NCI-H1436 treated with DMSO at 0.1 percent for 48 hours (cell line): ENCODE measurements at regions not wholly inside any gene's neighbourhood (a gene's known extent, or its start where the extent isn't known, plus 50 kb on each side); places are given as distances from the start of the nearest gene placed in this dataset.
"Not testable (repeated sequence)": the region's sequence is repeated elsewhere in the genome, so short reads cannot be mapped to it uniquely, and the experiment has no call there.

Experiments used
- DNase-seq: peaks from one replicate; lab custom pipeline; 2025; lab: John Stamatoyannopoulos, UW

DNA sequence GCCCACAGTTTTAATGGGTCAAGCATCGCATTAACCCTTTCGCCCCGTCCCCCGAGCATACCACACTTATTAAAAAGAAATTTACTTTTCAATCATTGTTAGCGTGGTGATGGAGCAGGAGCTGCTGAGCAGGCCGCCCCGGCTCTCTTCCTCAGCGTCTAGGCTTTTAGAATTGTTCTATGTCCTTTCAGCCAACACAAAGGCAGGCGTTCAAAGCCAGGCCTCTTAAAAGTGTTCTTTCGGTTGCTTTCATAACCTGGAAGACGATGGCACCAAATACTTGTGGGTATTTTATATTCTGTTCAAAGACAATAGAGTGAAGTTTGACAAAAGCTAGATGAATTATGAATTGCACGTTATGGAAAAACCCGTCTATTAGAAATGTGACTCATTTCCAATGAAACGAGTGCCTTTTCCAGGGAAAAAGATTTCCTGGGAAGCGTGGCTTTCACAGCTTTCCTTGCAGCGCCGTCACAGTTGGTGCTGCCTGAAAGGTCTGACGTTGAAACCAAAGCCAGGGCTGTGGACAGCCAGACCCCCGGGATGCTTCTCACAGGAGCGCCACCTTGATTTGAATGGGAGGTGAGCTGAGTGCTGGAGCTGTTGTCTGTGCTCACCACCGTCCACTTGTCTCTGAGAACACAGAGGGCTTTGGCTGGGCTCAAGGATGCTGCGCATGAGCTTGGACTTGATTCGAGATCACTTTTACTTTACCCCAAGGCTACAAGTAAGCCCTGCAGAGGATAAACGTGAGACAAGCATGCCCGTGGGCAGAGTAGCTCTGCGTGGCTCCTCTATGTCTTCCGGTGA, 78.8 kb downstream of the SOX1 start:
- no peak for DNase-seq

GRCh38 chr13:112150352-112150751, 83.4 kb downstream of the SOX1 start:
- no peak for DNase-seq

DNA sequence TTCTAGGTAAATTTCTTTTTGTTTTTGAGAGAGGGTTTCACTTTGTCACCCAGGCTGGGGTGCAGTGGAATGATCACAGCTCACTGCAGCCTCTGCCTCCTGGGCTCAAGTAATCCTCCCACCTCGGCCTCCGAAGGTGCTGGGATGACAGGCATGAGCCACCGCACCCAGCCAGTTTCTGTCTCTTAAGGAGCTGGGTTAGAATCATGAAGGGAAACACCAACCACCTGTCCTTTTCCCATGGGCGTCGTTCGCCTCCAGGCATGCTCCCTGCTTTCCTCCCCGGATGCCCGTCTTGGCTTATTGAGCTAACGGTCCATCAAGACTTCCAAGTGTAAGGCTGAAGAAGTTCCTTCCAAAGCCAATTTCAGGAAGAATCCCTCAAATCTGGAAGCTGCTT, 85.9 kb downstream of the SOX1 start:
- no peak for DNase-seq

DNA sequence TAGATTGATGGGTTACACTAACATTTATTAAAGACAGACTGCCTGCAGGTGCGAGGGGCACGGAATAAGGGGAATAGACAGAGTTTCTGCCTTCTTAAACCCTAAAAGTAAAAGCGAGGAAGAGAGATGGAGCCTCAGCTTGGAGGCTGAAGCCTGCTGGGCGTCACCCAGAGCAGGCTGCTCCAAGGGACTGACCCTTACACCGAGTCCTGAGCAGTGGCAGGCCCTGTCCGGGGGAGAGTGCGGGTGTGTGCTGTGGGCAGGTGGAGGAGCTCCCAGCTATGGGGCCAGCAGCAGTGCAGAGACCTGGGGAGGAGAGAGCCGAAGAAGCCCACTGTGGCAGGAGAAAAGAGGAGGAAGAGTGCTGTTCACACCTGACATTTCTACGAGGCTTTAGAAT, 86.4 kb downstream of the SOX1 start:
- DNase-seq, result no peak

GRCh38 chr13:112153846-112154245, 86.9 kb downstream of the SOX1 start:
- no peak for DNase-seq

DNA sequence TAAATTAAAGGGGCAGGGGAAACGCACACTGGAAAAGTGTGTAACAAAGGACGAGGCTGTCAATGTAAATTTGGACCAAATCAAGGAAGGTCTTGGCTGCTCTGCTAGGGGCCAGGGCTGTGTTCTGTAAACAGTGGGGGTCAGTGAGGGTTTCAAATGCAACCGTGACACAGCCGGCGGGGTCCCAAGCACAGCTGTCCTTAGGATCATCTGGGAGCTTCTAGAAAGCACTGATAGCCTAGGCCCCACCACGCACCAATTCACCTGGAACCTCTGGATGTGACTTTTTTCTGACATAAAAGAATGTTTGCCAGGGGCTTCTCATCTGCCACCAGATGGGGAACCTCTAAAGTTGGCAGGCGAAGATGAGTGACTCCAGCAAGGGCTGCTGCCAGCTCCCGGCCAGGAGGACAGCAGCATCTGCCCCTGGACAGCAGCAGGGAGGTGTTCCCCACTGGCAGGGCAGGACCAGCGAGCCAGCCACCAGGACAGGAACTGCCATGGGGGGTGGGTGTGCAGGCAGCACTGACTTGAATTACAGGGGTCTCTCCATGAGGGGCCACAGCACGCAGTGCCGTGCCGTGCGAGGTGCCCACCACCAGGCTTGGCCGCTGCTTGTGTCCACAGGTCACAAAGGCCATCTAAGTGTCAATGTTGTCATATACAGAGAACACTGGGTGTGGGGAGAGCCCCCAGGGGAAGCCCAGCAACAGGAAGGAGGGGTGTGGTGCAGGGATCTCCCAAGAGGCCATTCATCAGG, 87.5 kb downstream of the SOX1 start:
- DNase-seq, result no peak

GRCh38 chr13:112158961-112159360, 92.0 kb downstream of the SOX1 start:
- DNase-seq, result no peak

DNA sequence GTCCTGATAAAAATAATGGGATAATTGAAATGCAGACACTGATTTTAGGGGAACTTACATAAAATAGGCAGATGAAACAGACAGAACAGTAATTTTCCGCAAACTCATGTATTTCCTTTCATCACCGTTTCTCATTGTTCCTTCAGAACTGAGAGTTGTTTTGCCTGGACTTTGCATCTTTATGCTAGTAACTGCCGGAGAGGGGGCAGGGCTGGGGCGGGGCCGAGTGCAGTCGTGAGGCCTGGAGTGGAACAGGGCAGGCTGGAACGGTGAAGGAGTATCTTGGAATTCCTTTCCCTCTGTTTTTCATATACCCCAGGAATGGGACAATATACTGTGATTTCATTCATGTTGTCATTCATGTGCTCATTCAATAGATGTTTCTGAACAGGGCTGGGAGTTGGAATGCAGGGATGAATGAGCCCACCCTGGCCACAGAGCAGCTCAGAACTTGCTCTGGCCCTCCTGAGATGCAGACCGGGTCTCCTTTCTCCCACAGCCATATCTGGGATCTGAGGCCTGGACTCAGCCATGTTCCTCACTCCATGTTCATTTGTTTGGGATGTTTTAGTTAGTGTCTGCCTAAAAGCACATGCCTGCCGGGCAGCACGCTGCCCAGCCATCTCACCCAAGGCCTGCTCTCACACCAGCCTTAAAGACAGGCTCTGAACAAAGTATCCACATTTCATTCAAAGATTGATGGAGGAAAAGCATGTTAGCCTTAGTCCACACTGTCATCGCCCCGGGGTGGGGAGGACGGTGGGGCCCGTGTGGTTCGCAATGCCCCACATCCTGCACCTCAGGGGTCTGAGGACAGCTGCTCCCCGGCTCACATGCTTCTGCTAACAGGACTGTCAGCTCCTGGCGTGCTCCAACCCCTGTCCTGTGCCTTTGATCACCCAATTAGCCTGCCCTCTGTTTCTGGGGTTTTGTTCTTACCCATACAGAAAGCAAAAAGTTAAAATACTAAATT, 92.9 kb downstream of the SOX1 start:
- no peak for DNase-seq

GRCh38 chr13:112160558-112160957, 93.6 kb downstream of the SOX1 start:
- DNase-seq, result no peak

DNA sequence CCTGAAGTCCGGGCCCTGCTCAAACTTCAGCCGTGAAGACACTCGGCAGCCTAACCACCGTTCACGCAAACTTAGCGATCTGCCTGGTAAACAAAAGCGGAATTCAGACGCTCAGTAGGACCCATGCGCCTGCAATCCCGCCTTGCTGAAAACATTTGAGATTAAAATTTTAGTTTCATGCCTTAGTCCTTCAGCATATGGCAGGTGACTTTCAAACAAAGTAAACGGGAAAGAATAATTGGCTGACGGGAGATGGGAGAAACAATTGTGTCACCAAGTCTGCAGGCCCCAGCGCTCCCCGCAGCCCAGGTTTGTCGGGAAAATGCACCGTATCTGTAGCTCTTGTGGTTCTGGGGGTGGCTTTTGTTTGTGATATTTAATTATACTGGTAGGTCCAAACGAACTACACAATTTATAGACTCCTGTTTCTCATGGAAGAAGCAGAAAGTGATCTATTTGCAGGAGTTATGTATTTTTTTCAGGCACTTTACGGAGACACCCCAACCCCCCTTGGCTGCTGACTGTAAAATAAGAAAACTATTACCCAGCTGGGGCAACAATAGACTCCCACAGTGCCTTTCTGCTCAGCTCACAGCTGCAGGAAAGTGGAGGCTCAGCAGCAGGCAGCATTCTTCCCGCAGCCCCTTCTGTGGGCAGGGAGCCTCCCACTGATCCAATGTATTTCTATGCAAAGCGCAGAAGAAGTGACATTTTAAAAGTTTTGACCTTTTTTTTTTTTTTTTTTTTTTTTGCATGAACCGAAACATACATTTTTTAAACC, 94.8 kb downstream of the SOX1 start:
- no peak for DNase-seq

GRCh38 chr13:112163691-112164660, 97.0 kb downstream of the SOX1 start:
- DNase-seq, result not testable (repeated sequence)

GRCh38 chr13:112165712-112166111, 98.8 kb downstream of the SOX1 start:
- DNase-seq, result no peak

GRCh38 chr13:112168761-112169160, 101.8 kb downstream of the SOX1 start:
- DNase-seq, result peak; percentile 55

- DNase-seq, result no peak
Observed at GRCh38 chr13:112169941-112170822, 103.2 kb downstream of the SOX1 start.

DNA sequence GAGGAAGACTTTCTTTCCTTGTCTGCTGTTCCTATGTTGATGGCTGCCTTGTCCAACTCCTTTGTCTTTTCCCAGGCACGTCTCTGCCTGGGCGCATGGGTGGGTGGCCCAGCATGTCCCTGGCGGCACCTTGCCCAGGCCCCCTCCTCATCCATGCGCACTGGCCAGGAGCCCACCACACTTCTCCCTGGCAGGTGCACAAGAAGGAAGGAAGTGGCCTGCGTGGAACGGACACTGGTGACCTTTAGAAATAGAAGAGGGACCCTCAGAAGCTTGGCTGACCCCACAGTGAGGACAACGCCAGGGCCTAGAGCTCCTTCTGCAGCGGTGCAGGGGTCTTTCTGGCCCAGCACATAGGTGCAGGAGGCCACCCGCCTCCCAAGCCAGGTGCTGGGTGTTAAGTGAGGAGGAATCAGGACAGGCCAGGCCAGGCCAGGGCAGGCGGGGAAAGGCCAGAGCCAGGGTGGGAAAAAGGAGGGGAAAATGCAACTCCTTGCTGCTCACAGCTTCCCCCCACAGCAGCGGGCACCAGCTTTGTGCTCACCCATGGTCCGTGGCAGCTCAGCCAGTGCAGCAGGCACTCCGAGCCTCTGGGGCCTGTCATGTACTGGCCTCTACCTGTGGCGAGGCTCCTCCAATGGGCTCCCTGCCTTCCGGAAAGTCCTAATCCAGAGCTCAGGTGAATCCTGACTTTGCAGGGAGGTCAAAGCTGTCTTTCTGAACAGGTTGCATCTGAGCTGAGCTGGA, 104.0 kb downstream of the SOX1 start:
- no peak for DNase-seq

DNA sequence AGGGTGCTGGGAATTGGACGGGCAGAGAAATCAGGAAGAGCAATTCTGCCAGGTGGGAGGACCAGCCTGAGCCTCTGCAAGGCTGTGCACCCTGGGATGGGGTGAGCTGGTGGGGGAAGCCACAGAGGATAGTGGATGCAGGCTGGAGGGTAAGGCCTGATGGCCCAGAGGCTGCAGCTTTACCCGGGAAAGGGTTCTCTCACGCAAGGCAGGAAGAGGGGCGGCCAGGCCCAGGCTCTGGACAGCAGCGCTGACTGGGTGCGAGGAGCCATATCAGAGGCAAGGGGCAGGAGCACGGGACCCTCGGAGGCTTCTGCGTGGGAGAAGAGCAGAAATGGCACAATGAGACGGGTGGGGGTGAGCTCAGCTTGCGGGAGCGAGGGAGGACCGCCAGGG, 104.6 kb downstream of the SOX1 start:
- no peak for DNase-seq

- no peak for DNase-seq
Observed at GRCh38 chr13:112172017-112172416, 105.1 kb downstream of the SOX1 start.

DNA sequence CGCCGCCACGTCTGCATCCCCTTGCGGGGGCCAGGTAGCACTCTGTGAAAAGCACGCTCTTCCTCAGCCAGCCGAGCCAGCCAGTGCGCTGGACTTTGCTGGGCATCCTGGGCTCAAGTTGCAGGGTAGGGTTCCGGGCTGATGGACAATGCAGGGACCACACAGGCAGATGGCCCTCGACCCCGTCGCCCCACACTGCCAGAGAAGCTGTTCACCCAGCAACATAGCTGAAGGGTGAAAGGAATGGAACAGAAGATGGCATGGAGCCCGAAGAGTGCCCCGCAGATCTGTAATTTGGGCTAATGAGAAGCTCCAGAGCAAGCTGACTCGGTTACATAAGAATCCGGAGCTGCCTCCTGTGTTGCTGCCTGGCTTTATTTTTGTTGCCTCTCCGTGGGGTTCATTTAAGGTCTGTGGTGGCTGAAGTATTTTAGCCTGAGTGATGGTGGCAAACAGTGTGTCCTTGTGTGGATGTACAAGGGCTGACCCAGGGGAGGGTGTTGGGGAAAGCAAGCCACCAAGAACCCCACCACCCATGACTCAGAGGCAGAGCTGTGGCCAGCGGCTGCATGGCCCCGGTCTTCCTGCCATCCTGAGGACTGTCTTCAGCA, 105.8 kb downstream of the SOX1 start:
- no peak for DNase-seq
